ENCODE measurements at regions not wholly inside any gene's neighbourhood (a gene's known extent, or its start where the extent isn't known, plus 50 kb on each side); places are given as distances from the start of the nearest gene placed in this dataset.
A peak's percentile ranks its signal among the peaks of the same experiment; 100 is the strongest.

GRCh38 chr5:74040811-74041491 lies 415.0 kb downstream of the ARHGEF28 start:
- Mint-ChIP-seq H3K36me3 (ENCODE audit: low read depth) (no peaks in the 10 kb centered on the region), H3K27me3 (ENCODE audit: insufficient read depth) (no peaks in the 10 kb centered on the region), H3K4me1 (ENCODE audit: low read depth) (peaks cover 37% of the 10 kb centered on the region), H3K27ac (peak overlapping the region; percentile 54; the same call in 1 of the 2 replicates), H3K4me3 (no peak overlapping the region), H3K9me3 (no peaks in the 10 kb centered on the region)
- no peak for DNase-seq
- TF ChIP-seq, protein P1, sequence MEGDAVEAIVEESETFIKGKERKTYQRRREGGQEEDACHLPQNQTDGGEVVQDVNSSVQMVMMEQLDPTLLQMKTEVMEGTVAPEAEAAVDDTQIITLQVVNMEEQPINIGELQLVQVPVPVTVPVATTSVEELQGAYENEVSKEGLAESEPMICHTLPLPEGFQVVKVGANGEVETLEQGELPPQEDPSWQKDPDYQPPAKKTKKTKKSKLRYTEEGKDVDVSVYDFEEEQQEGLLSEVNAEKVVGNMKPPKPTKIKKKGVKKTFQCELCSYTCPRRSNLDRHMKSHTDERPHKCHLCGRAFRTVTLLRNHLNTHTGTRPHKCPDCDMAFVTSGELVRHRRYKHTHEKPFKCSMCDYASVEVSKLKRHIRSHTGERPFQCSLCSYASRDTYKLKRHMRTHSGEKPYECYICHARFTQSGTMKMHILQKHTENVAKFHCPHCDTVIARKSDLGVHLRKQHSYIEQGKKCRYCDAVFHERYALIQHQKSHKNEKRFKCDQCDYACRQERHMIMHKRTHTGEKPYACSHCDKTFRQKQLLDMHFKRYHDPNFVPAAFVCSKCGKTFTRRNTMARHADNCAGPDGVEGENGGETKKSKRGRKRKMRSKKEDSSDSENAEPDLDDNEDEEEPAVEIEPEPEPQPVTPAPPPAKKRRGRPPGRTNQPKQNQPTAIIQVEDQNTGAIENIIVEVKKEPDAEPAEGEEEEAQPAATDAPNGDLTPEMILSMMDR (IDR thresholded peaks at IDR 0.05): no peak

GRCh38 chr5:74040065-74040551 lies 414.1 kb downstream of the ARHGEF28 start:
- Mint-ChIP-seq H3K36me3 (ENCODE audit: low read depth) (no peaks in the 10 kb centered on the region), H3K4me1 (ENCODE audit: low read depth) (peaks cover 45% of the 10 kb centered on the region), H3K9me3 (no peaks in the 10 kb centered on the region), H3K27ac (peak overlapping the region; percentile 54), H3K4me3 (no peak overlapping the region), H3K27me3 (ENCODE audit: insufficient read depth) (no peaks in the 10 kb centered on the region; the same call in 1 of the 2 replicates)
- DNase-seq: peak; percentile 77
- TF ChIP-seq, protein P1 (IDR thresholded peaks at IDR 0.05): no peak

- no peak overlapping the region for H3K4me3 Mint-ChIP-seq
- peaks cover 47% of the 10 kb centered on the region for H3K4me1 Mint-ChIP-seq (ENCODE audit: low read depth)
Observed at GRCh38 chr5:74037321-74037720, 411.3 kb downstream of the ARHGEF28 start.

GRCh38 chr5:74035521-74035937 lies 409.5 kb downstream of the ARHGEF28 start:
- Mint-ChIP-seq H3K4me1 (ENCODE audit: low read depth) (peaks cover 40% of the 10 kb centered on the region), H3K9me3 (no peaks in the 10 kb centered on the region), H3K27ac (peak overlapping the region; percentile 42; the same call in 1 of the 2 replicates), H3K27me3 (ENCODE audit: insufficient read depth) (no peaks in the 10 kb centered on the region; the same call in 1 of the 2 replicates), H3K4me3 (no peak overlapping the region; the same call in 1 of the 2 replicates), H3K36me3 (ENCODE audit: low read depth) (no peaks in the 10 kb centered on the region)
- DNase-seq: peak; percentile 43
- TF ChIP-seq, protein P1 (IDR thresholded peaks at IDR 0.05): peak; percentile 71

More at GRCh38 chr5:74037321-74037720, 411.3 kb downstream of the ARHGEF28 start:
- no peaks in the 10 kb centered on the region; the same call in 1 of the 2 replicates for H3K27me3 Mint-ChIP-seq (ENCODE audit: insufficient read depth)
- H3K36me3 Mint-ChIP-seq (ENCODE audit: low read depth): no peaks in the 10 kb centered on the region
- TF ChIP-seq, protein P1 (IDR thresholded peaks at IDR 0.05): no peak
- no peak overlapping the region for H3K27ac Mint-ChIP-seq
- DNase-seq: no peak
- H3K9me3 Mint-ChIP-seq: no peaks in the 10 kb centered on the region

- H3K27ac Mint-ChIP-seq: no peak overlapping the region
- DNase-seq: peak; percentile 70
- H3K27me3 Mint-ChIP-seq (ENCODE audit: insufficient read depth): no peaks in the 10 kb centered on the region; the same call in 1 of the 2 replicates
- H3K9me3 Mint-ChIP-seq: no peaks in the 10 kb centered on the region
- peaks cover 32% of the 10 kb centered on the region for H3K4me1 Mint-ChIP-seq (ENCODE audit: low read depth)
- TF ChIP-seq, protein P1 (IDR thresholded peaks at IDR 0.05): no peak
- peak overlapping the region; percentile 56 for H3K4me3 Mint-ChIP-seq
- no peaks in the 10 kb centered on the region for H3K36me3 Mint-ChIP-seq (ENCODE audit: low read depth)
Observed at GRCh38 chr5:74034733-74035132, 408.7 kb downstream of the ARHGEF28 start.
